ENCODE measurements at regions not wholly inside any gene's neighbourhood (a gene's known extent, or its start where the extent isn't known, plus 50 kb on each side); places are given as distances from the start of the nearest gene placed in this dataset.

DNA sequence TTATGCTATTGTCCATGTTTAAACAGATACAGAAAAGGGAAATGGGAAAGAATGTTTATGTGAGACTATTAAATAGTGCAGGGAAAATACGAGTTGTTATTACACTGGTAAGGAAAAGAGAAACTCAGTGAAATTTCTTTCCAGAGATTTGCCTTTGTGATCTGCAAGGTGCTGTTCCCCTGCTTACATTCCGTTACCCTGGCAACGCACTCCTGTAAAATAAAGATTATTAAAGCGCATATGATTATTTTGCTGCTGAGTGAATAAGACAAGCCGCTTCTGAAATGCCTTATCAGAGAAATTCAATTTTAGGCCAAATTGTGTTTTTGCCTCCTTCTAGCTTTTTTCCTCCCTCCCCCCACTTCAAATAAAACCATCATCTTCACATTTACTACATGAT, 328.6 kb upstream of the PMFBP1 start:
- no peak for DNase-seq (ENCODE audit: low read depth in 1 of 2, low spot score in 1 of 2)

DNA sequence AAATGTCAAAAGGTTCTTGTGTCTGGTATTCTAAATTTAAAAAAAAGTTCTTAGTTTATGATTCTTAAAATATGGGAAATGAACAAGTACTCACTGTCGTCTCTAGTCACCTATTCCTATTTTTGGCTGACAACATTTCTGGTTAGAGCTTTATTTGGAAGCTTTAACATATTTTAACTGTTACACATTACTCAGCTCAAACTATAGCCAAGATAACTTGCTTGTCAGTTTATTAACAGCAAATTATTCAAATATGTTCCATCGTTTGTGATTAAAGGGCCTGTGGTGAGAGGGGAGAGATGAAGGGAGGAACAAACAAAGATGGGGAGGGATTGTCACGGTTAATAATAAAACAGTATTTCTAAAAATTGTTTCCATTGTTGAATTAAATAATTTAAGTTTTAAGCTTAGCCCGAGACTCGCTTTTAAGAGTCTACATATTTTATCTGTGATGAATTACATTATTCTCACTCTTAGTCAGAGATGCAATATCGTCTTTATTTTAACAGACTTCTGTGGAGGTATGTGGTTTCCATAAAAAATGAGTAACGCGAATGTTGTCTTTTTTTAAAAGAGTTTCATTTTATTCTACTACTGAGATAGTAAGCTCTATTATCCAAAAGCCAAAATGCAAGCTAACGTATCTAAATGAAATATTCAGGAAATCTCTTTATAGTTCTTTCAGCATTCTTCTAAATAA, 321.9 kb upstream of the PMFBP1 start:
- H3K27ac ChIP-seq (replicated peaks), result no peak overlapping the region
- H3K27me3 ChIP-seq (ENCODE audit: insufficient read depth, poor library complexity, severe bottlenecking), result no peaks in the 10 kb centered on the region
- TF ChIP-seq SPI1 (IDR thresholded peaks at IDR 0.05; ENCODE audit: borderline replicate concordance, low read depth), result no peak
- no peak for TF ChIP-seq POLR2AphosphoS5 (IDR thresholded peaks at IDR 0.05; ENCODE audit: low read depth)
- TF ChIP-seq, protein P1, sequence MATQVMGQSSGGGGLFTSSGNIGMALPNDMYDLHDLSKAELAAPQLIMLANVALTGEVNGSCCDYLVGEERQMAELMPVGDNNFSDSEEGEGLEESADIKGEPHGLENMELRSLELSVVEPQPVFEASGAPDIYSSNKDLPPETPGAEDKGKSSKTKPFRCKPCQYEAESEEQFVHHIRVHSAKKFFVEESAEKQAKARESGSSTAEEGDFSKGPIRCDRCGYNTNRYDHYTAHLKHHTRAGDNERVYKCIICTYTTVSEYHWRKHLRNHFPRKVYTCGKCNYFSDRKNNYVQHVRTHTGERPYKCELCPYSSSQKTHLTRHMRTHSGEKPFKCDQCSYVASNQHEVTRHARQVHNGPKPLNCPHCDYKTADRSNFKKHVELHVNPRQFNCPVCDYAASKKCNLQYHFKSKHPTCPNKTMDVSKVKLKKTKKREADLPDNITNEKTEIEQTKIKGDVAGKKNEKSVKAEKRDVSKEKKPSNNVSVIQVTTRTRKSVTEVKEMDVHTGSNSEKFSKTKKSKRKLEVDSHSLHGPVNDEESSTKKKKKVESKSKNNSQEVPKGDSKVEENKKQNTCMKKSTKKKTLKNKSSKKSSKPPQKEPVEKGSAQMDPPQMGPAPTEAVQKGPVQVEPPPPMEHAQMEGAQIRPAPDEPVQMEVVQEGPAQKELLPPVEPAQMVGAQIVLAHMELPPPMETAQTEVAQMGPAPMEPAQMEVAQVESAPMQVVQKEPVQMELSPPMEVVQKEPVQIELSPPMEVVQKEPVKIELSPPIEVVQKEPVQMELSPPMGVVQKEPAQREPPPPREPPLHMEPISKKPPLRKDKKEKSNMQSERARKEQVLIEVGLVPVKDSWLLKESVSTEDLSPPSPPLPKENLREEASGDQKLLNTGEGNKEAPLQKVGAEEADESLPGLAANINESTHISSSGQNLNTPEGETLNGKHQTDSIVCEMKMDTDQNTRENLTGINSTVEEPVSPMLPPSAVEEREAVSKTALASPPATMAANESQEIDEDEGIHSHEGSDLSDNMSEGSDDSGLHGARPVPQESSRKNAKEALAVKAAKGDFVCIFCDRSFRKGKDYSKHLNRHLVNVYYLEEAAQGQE (IDR thresholded peaks at IDR 0.05; ENCODE audit: insufficient replicate concordance, low read depth), result no peak
- TF ChIP-seq, protein P2, sequence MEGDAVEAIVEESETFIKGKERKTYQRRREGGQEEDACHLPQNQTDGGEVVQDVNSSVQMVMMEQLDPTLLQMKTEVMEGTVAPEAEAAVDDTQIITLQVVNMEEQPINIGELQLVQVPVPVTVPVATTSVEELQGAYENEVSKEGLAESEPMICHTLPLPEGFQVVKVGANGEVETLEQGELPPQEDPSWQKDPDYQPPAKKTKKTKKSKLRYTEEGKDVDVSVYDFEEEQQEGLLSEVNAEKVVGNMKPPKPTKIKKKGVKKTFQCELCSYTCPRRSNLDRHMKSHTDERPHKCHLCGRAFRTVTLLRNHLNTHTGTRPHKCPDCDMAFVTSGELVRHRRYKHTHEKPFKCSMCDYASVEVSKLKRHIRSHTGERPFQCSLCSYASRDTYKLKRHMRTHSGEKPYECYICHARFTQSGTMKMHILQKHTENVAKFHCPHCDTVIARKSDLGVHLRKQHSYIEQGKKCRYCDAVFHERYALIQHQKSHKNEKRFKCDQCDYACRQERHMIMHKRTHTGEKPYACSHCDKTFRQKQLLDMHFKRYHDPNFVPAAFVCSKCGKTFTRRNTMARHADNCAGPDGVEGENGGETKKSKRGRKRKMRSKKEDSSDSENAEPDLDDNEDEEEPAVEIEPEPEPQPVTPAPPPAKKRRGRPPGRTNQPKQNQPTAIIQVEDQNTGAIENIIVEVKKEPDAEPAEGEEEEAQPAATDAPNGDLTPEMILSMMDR (IDR thresholded peaks at IDR 0.05; ENCODE audit: insufficient read depth, low read length), result no peak
- TF ChIP-seq GABPA (IDR thresholded peaks at IDR 0.05; ENCODE audit: low read depth), result no peak
- H3K4me3 ChIP-seq (replicated peaks; ENCODE audit: insufficient read depth, low read length), result no peak overlapping the region
- DNase-seq (ENCODE audit: low read depth in 1 of 2, low spot score in 1 of 2), result no peak

More for the DNA sequence above, 328.6 kb upstream of the PMFBP1 start:
- TF ChIP-seq GABPA (IDR thresholded peaks at IDR 0.05; ENCODE audit: low read depth), result no peak
- TF ChIP-seq POLR2AphosphoS5 (IDR thresholded peaks at IDR 0.05; ENCODE audit: low read depth), result no peak
- no peak for TF ChIP-seq SPI1 (IDR thresholded peaks at IDR 0.05; ENCODE audit: borderline replicate concordance, low read depth)
- Histone ChIP-seq H3K27me3 (ENCODE audit: insufficient read depth, poor library complexity, severe bottlenecking) (no peaks in the 10 kb centered on the region), H3K4me3 (replicated peaks; ENCODE audit: insufficient read depth, low read length) (no peak overlapping the region), H3K27ac (replicated peaks) (no peak overlapping the region)

DNA sequence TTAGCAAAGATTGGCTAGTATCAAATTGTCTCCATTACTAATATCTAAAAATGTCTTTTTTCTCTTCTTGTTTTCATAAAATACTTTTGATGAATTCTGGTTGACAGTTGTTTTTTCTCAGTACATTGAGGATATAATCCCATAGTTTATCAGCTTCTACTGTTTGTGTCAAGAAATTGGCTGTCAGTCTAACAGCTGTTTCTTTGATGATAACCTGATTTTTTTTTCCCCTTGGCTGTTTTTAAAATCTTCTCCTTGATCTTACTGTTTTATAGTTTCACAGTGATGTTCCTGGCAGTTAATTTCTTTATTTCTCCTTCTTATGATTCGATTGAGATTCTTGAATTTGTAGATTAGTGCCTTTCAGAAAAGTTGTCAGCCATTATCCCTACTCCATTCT, 315.3 kb upstream of the PMFBP1 start:
- Histone ChIP-seq H3K4me3 (replicated peaks; ENCODE audit: insufficient read depth, low read length) (no peak overlapping the region), H3K27me3 (ENCODE audit: insufficient read depth, poor library complexity, severe bottlenecking) (no peaks in the 10 kb centered on the region), H3K27ac (replicated peaks) (no peak overlapping the region)
- TF ChIP-seq SPI1 (IDR thresholded peaks at IDR 0.05; ENCODE audit: borderline replicate concordance, low read depth), result no peak
- TF ChIP-seq GABPA (IDR thresholded peaks at IDR 0.05; ENCODE audit: low read depth), result no peak
- TF ChIP-seq, protein P1 (IDR thresholded peaks at IDR 0.05; ENCODE audit: insufficient replicate concordance, low read depth), result no peak
- TF ChIP-seq, protein P2 (IDR thresholded peaks at IDR 0.05; ENCODE audit: insufficient read depth, low read length), result no peak
- TF ChIP-seq POLR2AphosphoS5 (IDR thresholded peaks at IDR 0.05; ENCODE audit: low read depth), result no peak
- no peak for DNase-seq (ENCODE audit: low read depth in 1 of 2, low spot score in 1 of 2)

DNA sequence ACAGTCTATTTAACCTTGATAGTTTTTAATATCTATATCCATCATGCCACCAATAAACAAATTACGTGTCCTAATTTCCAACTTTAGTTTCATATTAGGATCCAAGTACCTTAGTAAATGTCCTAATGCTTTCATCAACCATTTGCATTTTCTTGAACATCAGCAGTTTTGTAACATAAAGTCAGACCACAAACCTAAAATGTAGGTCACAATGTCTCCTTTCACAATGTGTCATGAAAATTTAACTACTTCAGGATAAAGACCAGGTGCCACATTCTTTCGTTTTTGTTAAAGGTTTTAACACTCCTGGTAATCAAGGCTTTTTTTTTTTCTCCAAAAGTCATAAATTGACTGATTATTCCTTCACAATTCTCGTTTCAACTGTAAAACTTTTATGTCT, 310.7 kb upstream of the PMFBP1 start:
- Histone ChIP-seq H3K27ac (replicated peaks) (no peak overlapping the region), H3K4me3 (replicated peaks; ENCODE audit: insufficient read depth, low read length) (no peak overlapping the region), H3K27me3 (ENCODE audit: insufficient read depth, poor library complexity, severe bottlenecking) (no peaks in the 10 kb centered on the region)
- TF ChIP-seq, protein P2 (IDR thresholded peaks at IDR 0.05; ENCODE audit: insufficient read depth, low read length), result no peak
- TF ChIP-seq POLR2AphosphoS5 (IDR thresholded peaks at IDR 0.05; ENCODE audit: low read depth), result no peak
- no peak for TF ChIP-seq SPI1 (IDR thresholded peaks at IDR 0.05; ENCODE audit: borderline replicate concordance, low read depth)
- TF ChIP-seq, protein P1 (IDR thresholded peaks at IDR 0.05; ENCODE audit: insufficient replicate concordance, low read depth), result no peak
- no peak for TF ChIP-seq GABPA (IDR thresholded peaks at IDR 0.05; ENCODE audit: low read depth)
- DNase-seq (ENCODE audit: low read depth in 1 of 2, low spot score in 1 of 2), result no peak

Data from HL-60 (cell line).